ENCODE measurements at regions not wholly inside any gene's neighbourhood (a gene's known extent, or its start where the extent isn't known, plus 50 kb on each side); places are given as distances from the start of the nearest gene placed in this dataset.

DNA sequence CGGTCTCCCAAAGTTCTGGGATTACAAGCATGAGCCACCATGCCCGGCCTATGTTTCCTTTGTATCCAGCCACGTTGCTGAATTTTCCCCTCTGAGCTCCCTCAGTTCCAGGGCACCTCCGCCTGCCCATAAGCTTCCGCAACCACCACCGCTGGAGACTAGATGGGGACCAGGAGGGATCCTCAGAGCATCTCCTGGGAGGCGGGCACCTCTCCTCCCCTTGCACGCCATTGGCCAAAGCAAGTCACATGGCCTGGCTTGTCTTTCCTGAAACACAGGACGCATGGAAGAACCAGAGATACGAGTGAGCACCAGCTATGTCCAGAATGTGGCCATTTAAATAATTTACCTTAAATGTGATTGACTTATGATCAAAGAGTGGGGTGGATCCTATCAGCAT, 388.3 kb downstream of the BRD1 start:
- DNase-seq = no peak
- no peak overlapping the region for H3K4me3 ChIP-seq
- TF ChIP-seq, protein P1, sequence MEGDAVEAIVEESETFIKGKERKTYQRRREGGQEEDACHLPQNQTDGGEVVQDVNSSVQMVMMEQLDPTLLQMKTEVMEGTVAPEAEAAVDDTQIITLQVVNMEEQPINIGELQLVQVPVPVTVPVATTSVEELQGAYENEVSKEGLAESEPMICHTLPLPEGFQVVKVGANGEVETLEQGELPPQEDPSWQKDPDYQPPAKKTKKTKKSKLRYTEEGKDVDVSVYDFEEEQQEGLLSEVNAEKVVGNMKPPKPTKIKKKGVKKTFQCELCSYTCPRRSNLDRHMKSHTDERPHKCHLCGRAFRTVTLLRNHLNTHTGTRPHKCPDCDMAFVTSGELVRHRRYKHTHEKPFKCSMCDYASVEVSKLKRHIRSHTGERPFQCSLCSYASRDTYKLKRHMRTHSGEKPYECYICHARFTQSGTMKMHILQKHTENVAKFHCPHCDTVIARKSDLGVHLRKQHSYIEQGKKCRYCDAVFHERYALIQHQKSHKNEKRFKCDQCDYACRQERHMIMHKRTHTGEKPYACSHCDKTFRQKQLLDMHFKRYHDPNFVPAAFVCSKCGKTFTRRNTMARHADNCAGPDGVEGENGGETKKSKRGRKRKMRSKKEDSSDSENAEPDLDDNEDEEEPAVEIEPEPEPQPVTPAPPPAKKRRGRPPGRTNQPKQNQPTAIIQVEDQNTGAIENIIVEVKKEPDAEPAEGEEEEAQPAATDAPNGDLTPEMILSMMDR (IDR thresholded peaks at IDR 0.05) = no peak
- intact Hi-C loops (cut with DNase I) = no loop called here
- no peaks in the 10 kb centered on the region for H3K4me1 ChIP-seq
- H3K27ac ChIP-seq = no peak overlapping the region
- no peak for ATAC-seq
- peaks cover 0 to 16% of the 10 kb centered on the region in 2 donors for H3K27me3 ChIP-seq
- peaks cover 0 to 9% of the 10 kb centered on the region in 2 donors for H3K9me3 ChIP-seq
- no peaks in the 10 kb centered on the region for H3K36me3 ChIP-seq

DNA sequence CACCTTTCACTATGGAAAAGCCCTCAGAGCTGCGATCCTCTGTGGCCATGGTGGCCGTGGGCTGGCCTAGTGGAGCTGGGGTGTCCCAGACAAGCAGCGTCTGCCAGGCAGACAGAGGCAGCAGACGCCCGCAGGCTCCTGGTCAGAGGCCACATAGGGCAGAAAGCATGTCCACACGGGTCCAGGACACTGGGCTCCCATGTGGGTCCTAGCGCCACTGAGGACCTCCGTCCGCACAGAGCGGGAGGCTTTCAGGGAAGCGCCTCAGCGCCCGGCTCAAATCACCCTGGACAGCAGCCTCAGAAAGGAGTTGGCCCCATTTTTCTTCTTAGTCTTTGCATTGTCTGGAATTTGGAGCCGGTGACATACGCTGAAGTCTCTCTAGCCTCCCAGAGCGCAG, 389.7 kb downstream of the BRD1 start:
- Histone ChIP-seq H3K4me1 (no peaks in the 10 kb centered on the region), H3K27ac (no peak overlapping the region), H3K4me3 (no peak overlapping the region), H3K27me3 (peaks cover 0 to 23% of the 10 kb centered on the region in 2 donors), H3K9me3 (peaks cover 0 to 10% of the 10 kb centered on the region in 2 donors), H3K36me3 (no peaks in the 10 kb centered on the region)
- intact Hi-C loops (cut with DNase I) = no loop called here
- TF ChIP-seq, protein P1 (IDR thresholded peaks at IDR 0.05) = no peak
- ATAC-seq (no peak), DNase-seq (no peak)

GRCh38 chr22:49437356-49437755, 390.3 kb downstream of the BRD1 start:
- TF ChIP-seq, protein P1 (IDR thresholded peaks at IDR 0.05) = no peak
- Histone ChIP-seq H3K4me3 (no peak overlapping the region), H3K9me3 (peaks cover 0 to 10% of the 10 kb centered on the region in 2 donors), H3K27me3 (peaks cover 0 to 27% of the 10 kb centered on the region in 2 donors), H3K4me1 (no peaks in the 10 kb centered on the region), H3K27ac (no peak overlapping the region), H3K36me3 (no peaks in the 10 kb centered on the region)
- DNase-seq (no peak), ATAC-seq (no peak)
- intact Hi-C loops (cut with DNase I) = no loop called here

- H3K4me3 ChIP-seq = no peak overlapping the region
- peaks cover 0 to 10% of the 10 kb centered on the region in 2 donors for H3K9me3 ChIP-seq
- DNase-seq = no peak
- no peak overlapping the region for H3K27ac ChIP-seq
- TF ChIP-seq, protein P1 (IDR thresholded peaks at IDR 0.05) = no peak
- no peak for ATAC-seq
- intact Hi-C loops (cut with DNase I) = no loop called here
- H3K4me1 ChIP-seq = no peaks in the 10 kb centered on the region
- H3K27me3 ChIP-seq = peaks cover 0 to 32% of the 10 kb centered on the region in 2 donors
- no peaks in the 10 kb centered on the region for H3K36me3 ChIP-seq
Observed at GRCh38 chr22:49436056-49436455, 391.6 kb downstream of the BRD1 start.

- Histone ChIP-seq H3K27ac (no peak overlapping the region), H3K36me3 (no peaks in the 10 kb centered on the region), H3K4me1 (no peaks in the 10 kb centered on the region), H3K27me3 (peaks cover 0 to 36% of the 10 kb centered on the region in 2 donors), H3K9me3 (peaks cover 0 to 10% of the 10 kb centered on the region in 2 donors), H3K4me3 (no peak overlapping the region)
- DNase-seq = no peak
- TF ChIP-seq, protein P1 (IDR thresholded peaks at IDR 0.05) = no peak
- ATAC-seq = no peak
- intact Hi-C loops (cut with DNase I) = no loop called here
Observed at GRCh38 chr22:49435596-49435995, 392.1 kb downstream of the BRD1 start.

All from left lung (tissue), 4 donors.